DND-41 (cell line): ENCODE measurements at regions not wholly inside any gene's neighbourhood (a gene's known extent, or its start where the extent isn't known, plus 50 kb on each side); places are given as distances from the start of the nearest gene placed in this dataset.

Experiments
- CTCF ChIP-seq: IDR thresholded peaks from 2 replicates; pipeline ENCODE4 v1.5.1; 2012; ENCODE audit warnings: borderline replicate concordance, low read length, moderate library complexity, mild to moderate bottlenecking; ENCODE audit not compliant: poor library complexity, severe bottlenecking; ENCODE audit errors: extremely low read depth
- EZH2 ChIP-seq: IDR thresholded peaks from 3 replicates; pipeline ENCODE4 v1.6.1; 2012; ENCODE audit warnings: borderline replicate concordance, low read depth, mild to moderate bottlenecking, moderate library complexity, low read length, inconsistent platforms; ENCODE audit not compliant: severe bottlenecking

- TF ChIP-seq CTCF (no peak), EZH2 (no peak)
Measured at GRCh38 chr4:137249112-137249511, 283.2 kb downstream of the PCDH18 start.
